ENCODE measurements at regions not wholly inside any gene's neighbourhood (a gene's known extent, or its start where the extent isn't known, plus 50 kb on each side); places are given as distances from the start of the nearest gene placed in this dataset.

DNA sequence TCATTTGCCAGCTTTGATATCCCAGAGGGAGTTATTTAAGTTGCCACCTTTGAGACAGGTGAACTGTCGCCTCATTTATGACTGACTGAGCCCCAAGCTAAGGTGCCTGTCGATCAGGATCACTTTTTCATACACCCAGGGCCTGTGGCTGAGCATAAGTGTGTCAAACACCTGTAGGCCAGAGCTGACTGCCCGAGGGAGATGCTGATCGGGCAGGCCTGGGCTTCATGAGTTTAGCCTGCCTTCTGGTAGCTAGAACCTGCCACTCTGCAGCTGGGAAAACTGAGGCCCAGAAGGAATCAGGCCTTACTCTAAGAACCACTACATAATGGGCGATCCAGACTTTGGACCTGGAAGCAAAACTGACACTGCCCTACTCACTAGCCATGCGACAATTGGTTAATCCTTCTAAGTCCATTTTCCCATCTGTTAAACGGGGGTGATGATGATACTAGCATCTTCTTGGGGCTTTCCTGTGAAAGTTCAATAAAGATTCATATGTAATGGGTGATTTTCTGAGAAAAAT is 188.7 kb upstream of the GLI2 start:
- TF ChIP-seq TAF1 (IDR thresholded peaks at IDR 0.05; ENCODE audit: low read depth) (no peak), RAD21 (IDR thresholded peaks at IDR 0.05; ENCODE audit: low read depth) (no peak), EP300 (IDR thresholded peaks at IDR 0.05; ENCODE audit: borderline replicate concordance) (no peak), TEAD4 (IDR thresholded peaks at IDR 0.05) (no peak), FOXM1 (IDR thresholded peaks at IDR 0.05; ENCODE audit: borderline replicate concordance, low read depth) (no peak), MAX (IDR thresholded peaks at IDR 0.05) (no peak)

GRCh38 chr2:120547662-120548061 is 188.0 kb upstream of the GLI2 start:
- TF ChIP-seq CREB1 (IDR thresholded peaks at IDR 0.05; ENCODE audit: low read depth) = no peak
- TF ChIP-seq NFIC (IDR thresholded peaks at IDR 0.05) = peak; percentile 68

DNA sequence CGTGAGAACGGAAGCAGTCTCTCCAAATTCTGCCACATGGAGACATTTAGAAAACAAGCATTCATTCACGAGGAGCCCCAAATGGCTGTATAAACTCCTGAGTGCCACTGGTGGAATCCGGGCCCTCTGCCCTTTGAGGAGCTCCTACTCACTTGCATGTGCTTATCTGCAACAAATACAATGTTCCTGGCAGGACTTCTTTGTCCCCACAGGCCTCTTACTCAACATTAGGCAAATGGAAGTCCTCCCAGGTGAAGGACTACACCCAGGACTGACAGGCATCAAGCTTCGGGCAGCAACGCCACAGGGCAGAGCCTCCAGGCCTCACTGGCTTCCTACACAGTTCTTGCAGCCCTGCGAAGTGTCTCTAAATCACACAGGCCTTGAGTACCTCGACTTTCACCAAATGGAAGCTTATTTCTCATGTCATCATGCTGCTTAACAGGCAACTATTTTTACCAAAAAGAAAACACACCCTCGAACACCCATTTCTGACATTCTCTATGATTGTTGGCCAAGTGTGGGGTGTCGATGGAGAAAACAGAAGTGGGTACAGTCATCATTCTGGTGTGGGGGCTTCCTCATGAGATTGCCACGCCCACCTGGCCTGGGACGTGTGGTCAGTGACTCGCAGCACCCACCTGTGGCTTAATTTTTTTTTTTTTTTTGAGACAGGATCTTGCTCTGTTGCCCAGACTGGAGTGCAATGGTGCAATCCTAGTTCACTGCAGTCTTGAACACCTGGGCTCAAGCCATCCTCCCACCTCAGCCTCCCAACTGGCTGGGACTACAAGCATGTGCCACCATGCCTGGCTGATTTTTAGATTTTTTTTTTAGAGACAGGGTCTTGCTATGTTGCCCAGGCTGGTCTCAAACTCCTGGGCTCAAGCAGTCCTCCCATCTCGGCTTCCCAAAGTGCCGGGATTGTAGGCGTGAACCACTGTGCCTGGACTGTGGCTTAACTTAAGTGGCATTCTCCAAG is 186.8 kb upstream of the GLI2 start:
- TF ChIP-seq EP300 (IDR thresholded peaks at IDR 0.05; ENCODE audit: borderline replicate concordance) (no peak), NFIC (IDR thresholded peaks at IDR 0.05) (no peak), RAD21 (IDR thresholded peaks at IDR 0.05; ENCODE audit: low read depth) (no peak), FOXM1 (IDR thresholded peaks at IDR 0.05; ENCODE audit: borderline replicate concordance, low read depth) (no peak), TAF1 (IDR thresholded peaks at IDR 0.05; ENCODE audit: low read depth) (no peak), TEAD4 (IDR thresholded peaks at IDR 0.05) (no peak), YY1 (IDR thresholded peaks at IDR 0.05; ENCODE audit: low read depth) (no peak), EGR1 (IDR thresholded peaks at IDR 0.05) (no peak), USF1 (IDR thresholded peaks at IDR 0.05) (no peak), ZBTB7A (IDR thresholded peaks at IDR 0.05; ENCODE audit: low read depth) (no peak)

- no peak for TF ChIP-seq ZBTB7A (IDR thresholded peaks at IDR 0.05; ENCODE audit: low read depth)
- no peak for TF ChIP-seq RAD21 (IDR thresholded peaks at IDR 0.05; ENCODE audit: low read depth)
- TF ChIP-seq MAX (IDR thresholded peaks at IDR 0.05) = no peak
- no peak for TF ChIP-seq NFIC (IDR thresholded peaks at IDR 0.05)
- TF ChIP-seq EGR1 (IDR thresholded peaks at IDR 0.05) = no peak
- no peak for TF ChIP-seq CEBPB (IDR thresholded peaks at IDR 0.05)
- TF ChIP-seq TCF12 (IDR thresholded peaks at IDR 0.05; ENCODE audit: low read depth) = no peak
- TF ChIP-seq EP300 (IDR thresholded peaks at IDR 0.05; ENCODE audit: borderline replicate concordance) = no peak
Observed at GRCh38 chr2:120549841-120550240, 185.8 kb upstream of the GLI2 start.

- TF ChIP-seq YY1 (IDR thresholded peaks at IDR 0.05; ENCODE audit: low read depth) (no peak), CEBPB (IDR thresholded peaks at IDR 0.05) (no peak), MAX (IDR thresholded peaks at IDR 0.05) (no peak), EP300 (IDR thresholded peaks at IDR 0.05; ENCODE audit: borderline replicate concordance) (no peak), TCF12 (IDR thresholded peaks at IDR 0.05; ENCODE audit: low read depth) (no peak), EGR1 (IDR thresholded peaks at IDR 0.05) (no peak), ZBTB7A (IDR thresholded peaks at IDR 0.05; ENCODE audit: low read depth) (no peak), TEAD4 (IDR thresholded peaks at IDR 0.05) (no peak), NFIC (IDR thresholded peaks at IDR 0.05) (no peak), CREB1 (IDR thresholded peaks at IDR 0.05; ENCODE audit: low read depth) (no peak), TAF1 (IDR thresholded peaks at IDR 0.05; ENCODE audit: low read depth) (no peak), USF1 (IDR thresholded peaks at IDR 0.05) (no peak), RAD21 (IDR thresholded peaks at IDR 0.05; ENCODE audit: low read depth) (no peak), FOXM1 (IDR thresholded peaks at IDR 0.05; ENCODE audit: borderline replicate concordance, low read depth) (no peak)
- TF ChIP-seq, protein P1, sequence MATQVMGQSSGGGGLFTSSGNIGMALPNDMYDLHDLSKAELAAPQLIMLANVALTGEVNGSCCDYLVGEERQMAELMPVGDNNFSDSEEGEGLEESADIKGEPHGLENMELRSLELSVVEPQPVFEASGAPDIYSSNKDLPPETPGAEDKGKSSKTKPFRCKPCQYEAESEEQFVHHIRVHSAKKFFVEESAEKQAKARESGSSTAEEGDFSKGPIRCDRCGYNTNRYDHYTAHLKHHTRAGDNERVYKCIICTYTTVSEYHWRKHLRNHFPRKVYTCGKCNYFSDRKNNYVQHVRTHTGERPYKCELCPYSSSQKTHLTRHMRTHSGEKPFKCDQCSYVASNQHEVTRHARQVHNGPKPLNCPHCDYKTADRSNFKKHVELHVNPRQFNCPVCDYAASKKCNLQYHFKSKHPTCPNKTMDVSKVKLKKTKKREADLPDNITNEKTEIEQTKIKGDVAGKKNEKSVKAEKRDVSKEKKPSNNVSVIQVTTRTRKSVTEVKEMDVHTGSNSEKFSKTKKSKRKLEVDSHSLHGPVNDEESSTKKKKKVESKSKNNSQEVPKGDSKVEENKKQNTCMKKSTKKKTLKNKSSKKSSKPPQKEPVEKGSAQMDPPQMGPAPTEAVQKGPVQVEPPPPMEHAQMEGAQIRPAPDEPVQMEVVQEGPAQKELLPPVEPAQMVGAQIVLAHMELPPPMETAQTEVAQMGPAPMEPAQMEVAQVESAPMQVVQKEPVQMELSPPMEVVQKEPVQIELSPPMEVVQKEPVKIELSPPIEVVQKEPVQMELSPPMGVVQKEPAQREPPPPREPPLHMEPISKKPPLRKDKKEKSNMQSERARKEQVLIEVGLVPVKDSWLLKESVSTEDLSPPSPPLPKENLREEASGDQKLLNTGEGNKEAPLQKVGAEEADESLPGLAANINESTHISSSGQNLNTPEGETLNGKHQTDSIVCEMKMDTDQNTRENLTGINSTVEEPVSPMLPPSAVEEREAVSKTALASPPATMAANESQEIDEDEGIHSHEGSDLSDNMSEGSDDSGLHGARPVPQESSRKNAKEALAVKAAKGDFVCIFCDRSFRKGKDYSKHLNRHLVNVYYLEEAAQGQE (IDR thresholded peaks at IDR 0.05; ENCODE audit: low read depth) = no peak
Observed at GRCh38 chr2:120550282-120550681, 185.4 kb upstream of the GLI2 start.

DNA sequence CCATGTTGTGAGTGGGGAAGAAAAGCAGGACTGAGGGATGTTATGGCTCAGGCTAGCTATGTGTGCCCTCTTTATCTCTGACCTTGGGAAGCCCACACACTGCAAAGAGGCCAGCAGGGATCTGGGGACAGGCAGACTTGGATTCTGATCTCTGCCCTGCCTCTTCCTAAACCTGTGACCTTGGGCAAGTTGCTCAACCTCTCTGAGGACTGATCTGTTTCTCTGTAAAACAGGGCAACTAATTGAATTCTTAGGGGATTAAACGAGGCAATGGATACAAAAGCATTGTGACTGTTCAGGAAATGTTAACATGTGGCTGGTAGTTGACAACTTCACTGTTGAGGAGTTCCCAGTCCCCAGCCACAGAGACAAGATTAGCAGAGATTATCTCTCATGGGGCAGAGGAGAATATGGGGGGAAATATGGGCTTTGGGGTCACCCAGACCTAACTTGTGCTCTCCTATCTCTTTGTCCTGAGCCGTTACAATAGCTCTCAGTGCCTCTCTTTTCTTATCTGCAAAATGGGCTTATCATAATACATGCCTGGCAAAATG is 184.7 kb upstream of the GLI2 start:
- TF ChIP-seq NFIC (IDR thresholded peaks at IDR 0.05) = no peak
- TF ChIP-seq TCF12 (IDR thresholded peaks at IDR 0.05; ENCODE audit: low read depth) = no peak
- TF ChIP-seq EP300 (IDR thresholded peaks at IDR 0.05; ENCODE audit: borderline replicate concordance) = no peak
- no peak for TF ChIP-seq TAF1 (IDR thresholded peaks at IDR 0.05; ENCODE audit: low read depth)
- TF ChIP-seq FOXM1 (IDR thresholded peaks at IDR 0.05; ENCODE audit: borderline replicate concordance, low read depth) = no peak
- no peak for TF ChIP-seq RAD21 (IDR thresholded peaks at IDR 0.05; ENCODE audit: low read depth)
- TF ChIP-seq ZBTB7A (IDR thresholded peaks at IDR 0.05; ENCODE audit: low read depth) = no peak
- no peak for TF ChIP-seq USF1 (IDR thresholded peaks at IDR 0.05)
